ENCODE measurements at regions not wholly inside any gene's neighbourhood (a gene's known extent, or its start where the extent isn't known, plus 50 kb on each side); places are given as distances from the start of the nearest gene placed in this dataset.

- TF ChIP-seq, protein P1, sequence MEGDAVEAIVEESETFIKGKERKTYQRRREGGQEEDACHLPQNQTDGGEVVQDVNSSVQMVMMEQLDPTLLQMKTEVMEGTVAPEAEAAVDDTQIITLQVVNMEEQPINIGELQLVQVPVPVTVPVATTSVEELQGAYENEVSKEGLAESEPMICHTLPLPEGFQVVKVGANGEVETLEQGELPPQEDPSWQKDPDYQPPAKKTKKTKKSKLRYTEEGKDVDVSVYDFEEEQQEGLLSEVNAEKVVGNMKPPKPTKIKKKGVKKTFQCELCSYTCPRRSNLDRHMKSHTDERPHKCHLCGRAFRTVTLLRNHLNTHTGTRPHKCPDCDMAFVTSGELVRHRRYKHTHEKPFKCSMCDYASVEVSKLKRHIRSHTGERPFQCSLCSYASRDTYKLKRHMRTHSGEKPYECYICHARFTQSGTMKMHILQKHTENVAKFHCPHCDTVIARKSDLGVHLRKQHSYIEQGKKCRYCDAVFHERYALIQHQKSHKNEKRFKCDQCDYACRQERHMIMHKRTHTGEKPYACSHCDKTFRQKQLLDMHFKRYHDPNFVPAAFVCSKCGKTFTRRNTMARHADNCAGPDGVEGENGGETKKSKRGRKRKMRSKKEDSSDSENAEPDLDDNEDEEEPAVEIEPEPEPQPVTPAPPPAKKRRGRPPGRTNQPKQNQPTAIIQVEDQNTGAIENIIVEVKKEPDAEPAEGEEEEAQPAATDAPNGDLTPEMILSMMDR (IDR thresholded peaks at IDR 0.05; ENCODE audit: extremely low read depth in 1 of 2, insufficient read depth in 1 of 2, low read depth in 1 of 2, low read length in 2 of 2) = no peak
- TF ChIP-seq POLR2A (IDR thresholded peaks at IDR 0.05; ENCODE audit: low read depth, low read length) = no peak
- no peak for TF ChIP-seq POLR2AphosphoS5 (IDR thresholded peaks at IDR 0.05; ENCODE audit: insufficient read depth, low read depth, low read length)
- TF ChIP-seq EZH2 (IDR thresholded peaks at IDR 0.05; ENCODE audit: borderline replicate concordance, low read depth, low read length, severe bottlenecking) = no peak
- TF ChIP-seq MYC (IDR thresholded peaks at IDR 0.05; ENCODE audit: low read depth, low read length) = no peak
- TF ChIP-seq JUN (IDR thresholded peaks at IDR 0.05; ENCODE audit: borderline replicate concordance, insufficient read depth, insufficient read length, low read depth) = no peak
These were observed 344.5 kb downstream of the RWDD3 start for GRCh38 chr1:95578462-95578861.

All from endothelial cell of umbilical vein (primary cell).